CD14-positive monocyte (primary cell): ENCODE measurements at regions not wholly inside any gene's neighbourhood (a gene's known extent, or its start where the extent isn't known, plus 50 kb on each side); places are given as distances from the start of the nearest gene placed in this dataset.

Experiments
- DNase-seq, 3 donors: peaks; one replicate each; pipeline ENCODE4 v3.0.0-alpha.2; 2011 to 2022
- H2AFZ ChIP-seq: 2 replicates; pipeline ENCODE4 v1.6.0; 2012; ENCODE audit warnings: mild to moderate bottlenecking, low read depth, low read length, inconsistent platforms; ENCODE audit not compliant: insufficient read depth, poor library complexity, severe bottlenecking
- H3K27ac ChIP-seq, 2 donors: 1 replicate in 1 of 2; 2 replicates in 1 of 2; pipeline ENCODE4 v1.5.1; 2012 to 2013; ENCODE audit warnings: low read length in 2 of 2, control low read depth in 1 of 2, inconsistent platforms in 1 of 2, low read depth in 1 of 2, mild to moderate bottlenecking in 1 of 2
- H3K27me3 ChIP-seq, 2 donors: one replicate each; pipeline versions ENCODE4 v1.6.0 to v1.6.1; 2011 to 2013; ENCODE audit warnings: low read length in 2 of 2; ENCODE audit not compliant: control insufficient read depth in 2 of 2, insufficient read depth in 2 of 2
- H3K36me3 ChIP-seq, 2 donors: replicated peaks in 1 of 2; 1 replicate in 1 of 2; 2 replicates in 1 of 2; pipeline versions ENCODE4 v1.5.1 to v1.6.1; 2012 to 2013; ENCODE audit warnings: low read length in 2 of 2, control low read depth in 1 of 2, inconsistent platforms in 1 of 2, mild to moderate bottlenecking in 1 of 2; ENCODE audit not compliant: insufficient read depth in 2 of 2, control insufficient read depth in 1 of 2
- H3K4me1 ChIP-seq, 2 donors: 1 replicate in 1 of 2; 2 replicates in 1 of 2; pipeline versions ENCODE4 v1.5.1 to v1.6.1; 2012 to 2013; ENCODE audit warnings: low read length in 2 of 2, control low read depth in 1 of 2, inconsistent platforms in 1 of 2, mild to moderate bottlenecking in 1 of 2, moderate library complexity in 1 of 2; ENCODE audit not compliant: insufficient read depth in 2 of 2, control insufficient read depth in 1 of 2
- H3K4me2 ChIP-seq: replicated peaks from 2 replicates; pipeline ENCODE3; 2012; ENCODE audit warnings: low read length, moderate library complexity, mild to moderate bottlenecking; ENCODE audit not compliant: poor library complexity, severe bottlenecking; ENCODE audit errors: extremely low read depth
- H3K4me3 ChIP-seq, 3 experiments: fragments of 200-600 bp in 1 of 3; sonication (generic) in 1 of 3; replicated peaks in 1 of 3; 1 replicate in 2 of 3; 2 replicates in 1 of 3; pipeline ENCODE4 v1.5.1; 2011 to 2013; ENCODE audit warnings: low read length in 3 of 3, mild to moderate bottlenecking in 3 of 3, control low read depth in 2 of 3, low read depth in 2 of 3, inconsistent platforms in 1 of 3, moderate library complexity in 1 of 3
- H3K79me2 ChIP-seq: 2 replicates; pipeline ENCODE4 v1.6.0; 2012; ENCODE audit warnings: mild to moderate bottlenecking, control low read depth, inconsistent platforms, low read length, moderate library complexity; ENCODE audit not compliant: insufficient read depth
- H3K9ac ChIP-seq: 2 replicates; pipeline ENCODE4 v1.6.0; 2017; ENCODE audit warnings: low read length, mild to moderate bottlenecking; ENCODE audit not compliant: insufficient read depth, poor library complexity, severe bottlenecking
- H3K9me3 ChIP-seq, 2 donors: replicated peaks in 1 of 2; 1 replicate in 1 of 2; 2 replicates in 1 of 2; pipeline versions ENCODE4 v1.5.1 to v1.6.1; 2012 to 2013; ENCODE audit warnings: low read length in 2 of 2, control low read depth in 1 of 2; ENCODE audit not compliant: control insufficient read depth in 1 of 2, insufficient read depth in 1 of 2
- H4K20me1 ChIP-seq: 2 replicates; pipeline ENCODE4 v1.6.0; 2012; ENCODE audit warnings: mild to moderate bottlenecking, low read length, control low read depth, moderate library complexity; ENCODE audit not compliant: insufficient read depth
- H3K27ac Mint-ChIP-seq, 7 donors: one replicate each; pipeline ENCODE4 v1.8.0; 2020; ENCODE audit warnings: mild to moderate bottlenecking in 7 of 7, mixed read lengths in 7 of 7, moderate library complexity in 6 of 7, inconsistent platforms in 2 of 7
- H3K27me3 Mint-ChIP-seq, 3 donors: one replicate each; pipeline ENCODE4 v1.8.0; 2021 to 2022; ENCODE audit warnings: low read depth in 3 of 3, mild to moderate bottlenecking in 3 of 3, mixed read lengths in 3 of 3, moderate library complexity in 3 of 3, inconsistent platforms in 1 of 3
- H3K36me3 Mint-ChIP-seq, 2 donors: one replicate each; pipeline ENCODE4 v1.8.0; 2020; ENCODE audit warnings: mixed read lengths in 2 of 2, inconsistent platforms in 1 of 2, mild to moderate bottlenecking in 1 of 2
- H3K4me1 Mint-ChIP-seq: one replicate; pipeline ENCODE4 v1.8.0; 2020; ENCODE audit warnings: mild to moderate bottlenecking, mixed read lengths
- H3K4me3 Mint-ChIP-seq, 2 donors: one replicate each; pipeline ENCODE4 v1.8.0; 2020; ENCODE audit warnings: mild to moderate bottlenecking in 2 of 2, mixed read lengths in 2 of 2, moderate library complexity in 1 of 2
- H3K9me3 Mint-ChIP-seq, 7 donors: one replicate each; pipeline ENCODE4 v1.8.0; 2020 to 2022; ENCODE audit warnings: mixed read lengths in 7 of 7, mild to moderate bottlenecking in 6 of 7, moderate library complexity in 6 of 7, inconsistent platforms in 2 of 7
- CTCF ChIP-seq: fragments of 200-600 bp; IDR thresholded peaks from one replicate; pipeline ENCODE4 v1.8.0; 2022; ENCODE audit warnings: antibody characterized with exemption, mild to moderate bottlenecking
- WGBS: methylation state at CpG from one replicate; pipeline ENCODE4 v1.1.5; 2013; ENCODE audit warnings: missing lambda C conversion rate; ENCODE audit not compliant: insufficient coverage; 5-methylcytosine and 5-hydroxymethylcytosine counted together
- intact Hi-C, 2 donors: fragments of 100-400 bp; cut with micrococcal nuclease; formaldehyde crosslinking; loops; one replicate each; pipeline versions ENCODE4 v1.15.0 to v1.15.1; 2023

- Histone ChIP-seq H3K9ac (no peak overlapping the region), H3K79me2 (no peaks in the 10 kb centered on the region), H3K36me3 (no peaks in the 10 kb centered on the region), H2AFZ (no peak overlapping the region), H3K4me2 (no peak overlapping the region), H3K27ac (no peak overlapping the region), H3K4me1 (no peaks in the 10 kb centered on the region), H3K27me3 (no peaks in the 10 kb centered on the region), H3K4me3 (no peak overlapping the region), H3K9me3 (no peaks in the 10 kb centered on the region), H4K20me1 (no peaks in the 10 kb centered on the region)
- Mint-ChIP-seq H3K27me3 (peaks cover 0 to 4% (median 0%) of the 10 kb centered on the region in 3 donors), H3K36me3 (no peaks in the 10 kb centered on the region), H3K9me3 (peaks cover 0 to 2% (median 0%) of the 10 kb centered on the region in 7 donors), H3K4me1 (no peaks in the 10 kb centered on the region), H3K27ac (no peak overlapping the region), H3K4me3 (no peak overlapping the region)
- no peak for DNase-seq
- 91% methylated on average over 3 of the region's 6 CpGs for WGBS
- TF ChIP-seq CTCF, result no peak
- intact Hi-C loops, result no loop called here
Measured at GRCh38 chr19:30309176-30309575, 63.0 kb upstream of the ZNF536 start.

- no peaks in the 10 kb centered on the region for H3K9me3 ChIP-seq
- no peak overlapping the region for H3K27ac Mint-ChIP-seq
Measured at GRCh38 chr19:30309905-30310601, 62.1 kb upstream of the ZNF536 start.

More at GRCh38 chr19:30309905-30310601, 62.1 kb upstream of the ZNF536 start:
- Histone ChIP-seq H3K4me3 (no peak overlapping the region), H4K20me1 (no peaks in the 10 kb centered on the region), H3K4me1 (no peaks in the 10 kb centered on the region), H3K9ac (no peak overlapping the region), H3K79me2 (no peaks in the 10 kb centered on the region), H3K27ac (no peak overlapping the region), H2AFZ (no peak overlapping the region), H3K4me2 (no peak overlapping the region), H3K36me3 (no peaks in the 10 kb centered on the region), H3K27me3 (no peaks in the 10 kb centered on the region)
- intact Hi-C loops, result no loop called here
- no peak for TF ChIP-seq CTCF
- H3K9me3 Mint-ChIP-seq, result peaks cover 0 to 3% (median 2%) of the 10 kb centered on the region in 7 donors
- H3K4me3 Mint-ChIP-seq, result no peak overlapping the region
- 100% methylated on average over 1 of the region's 14 CpGs for WGBS
- DNase-seq, result no peak
- H3K27me3 Mint-ChIP-seq, result peaks cover 0 to 4% (median 1%) of the 10 kb centered on the region in 3 donors
- no peaks in the 10 kb centered on the region for H3K36me3 Mint-ChIP-seq
- H3K4me1 Mint-ChIP-seq, result no peaks in the 10 kb centered on the region
